ENCODE measurements at regions not wholly inside any gene's neighbourhood (a gene's known extent, or its start where the extent isn't known, plus 50 kb on each side); places are given as distances from the start of the nearest gene placed in this dataset.
"Not testable (repeated sequence)": the region's sequence is repeated elsewhere in the genome, so short reads cannot be mapped to it uniquely, and the experiment has no call there.

- WGBS, 2 donors (ENCODE audit: extremely low coverage in 2 of 2, insufficient read length in 2 of 2, insufficient replicate concordance in 1 of 2) = 100% methylated on average over 2 of the region's 6 CpGs; no CpG with 5 or more reads in 1 of the 2 donors
- H3K14ac ChIP-seq (ENCODE audit: low read length); DNase-seq (ENCODE audit: low spot score): not testable (repeated sequence)
Observed at GRCh38 chr2:111319552-111319951, 198.8 kb downstream of the BCL2L11 start.

GRCh38 chr2:111320264-111320663 is 199.6 kb downstream of the BCL2L11 start:
- H3K36me3 ChIP-seq (replicated peaks in 1 of 2; ENCODE audit: control insufficient read depth in 2 of 2, insufficient read depth in 2 of 2, low read length in 2 of 2); H2AFZ ChIP-seq (ENCODE audit: low read length); H3K14ac ChIP-seq (ENCODE audit: low read length); H3K79me1 ChIP-seq (ENCODE audit: low read depth, low read length); H2BK12ac ChIP-seq (ENCODE audit: low read length); DNase-seq (ENCODE audit: low spot score); H3K4me1 ChIP-seq (ENCODE audit: control insufficient read depth in 2 of 2, insufficient read depth in 1 of 2, low read depth in 1 of 2, low read length in 2 of 2); H3K9me3 ChIP-seq (replicated peaks in 1 of 2; ENCODE audit: control insufficient read depth in 2 of 2, insufficient read depth in 1 of 2, low read depth in 1 of 2, low read length in 2 of 2); H3K4me3 ChIP-seq (ENCODE audit: low read length in 2 of 2); H3K18ac ChIP-seq (ENCODE audit: low read length); H3K4ac ChIP-seq (ENCODE audit: low read length); H2BK120ac ChIP-seq (ENCODE audit: low read depth, low read length); H3K23ac ChIP-seq (ENCODE audit: low read depth, low read length, poor library complexity); H3K27ac ChIP-seq (replicated peaks; ENCODE audit: low read length); H2BK15ac ChIP-seq (ENCODE audit: low read length); H3K4me2 ChIP-seq (ENCODE audit: insufficient read depth, low read length, poor library complexity, severe bottlenecking); H3K9ac ChIP-seq (ENCODE audit: low read depth, low read length, poor library complexity); H4K91ac ChIP-seq (ENCODE audit: low read depth, low read length, poor library complexity); H2BK5ac ChIP-seq (ENCODE audit: low read length); H3K27me3 ChIP-seq (ENCODE audit: control insufficient read depth in 3 of 3, insufficient read depth in 3 of 3, low read depth in 1 of 3, low read length in 3 of 3); H2AK5ac ChIP-seq (ENCODE audit: low read depth, low read length); H4K8ac ChIP-seq (ENCODE audit: low read depth, low read length): not testable (repeated sequence)
- WGBS, 2 donors (ENCODE audit: extremely low coverage in 2 of 2, insufficient read length in 2 of 2, insufficient replicate concordance in 1 of 2) = no CpG with 5 or more reads among the region's 3 CpGs

More at GRCh38 chr2:111319552-111319951, 198.8 kb downstream of the BCL2L11 start:
- not testable (repeated sequence) for H2BK12ac ChIP-seq (ENCODE audit: low read length); H3K27ac ChIP-seq (replicated peaks; ENCODE audit: low read length); H3K27me3 ChIP-seq (ENCODE audit: control insufficient read depth in 3 of 3, insufficient read depth in 3 of 3, low read depth in 1 of 3, low read length in 3 of 3); H3K4me1 ChIP-seq (ENCODE audit: control insufficient read depth in 2 of 2, insufficient read depth in 1 of 2, low read depth in 1 of 2, low read length in 2 of 2); H4K91ac ChIP-seq (ENCODE audit: low read depth, low read length, poor library complexity); H2AK5ac ChIP-seq (ENCODE audit: low read depth, low read length); H3K23ac ChIP-seq (ENCODE audit: low read depth, low read length, poor library complexity); H2AFZ ChIP-seq (ENCODE audit: low read length); H2BK15ac ChIP-seq (ENCODE audit: low read length); H3K4me3 ChIP-seq (ENCODE audit: low read length in 2 of 2); H2BK120ac ChIP-seq (ENCODE audit: low read depth, low read length); H3K79me1 ChIP-seq (ENCODE audit: low read depth, low read length); H3K18ac ChIP-seq (ENCODE audit: low read length); H2BK5ac ChIP-seq (ENCODE audit: low read length); H3K4ac ChIP-seq (ENCODE audit: low read length); H4K8ac ChIP-seq (ENCODE audit: low read depth, low read length); H3K4me2 ChIP-seq (ENCODE audit: insufficient read depth, low read length, poor library complexity, severe bottlenecking); H3K36me3 ChIP-seq (replicated peaks in 1 of 2; ENCODE audit: control insufficient read depth in 2 of 2, insufficient read depth in 2 of 2, low read length in 2 of 2); H3K9ac ChIP-seq (ENCODE audit: low read depth, low read length, poor library complexity); H3K9me3 ChIP-seq (replicated peaks in 1 of 2; ENCODE audit: control insufficient read depth in 2 of 2, insufficient read depth in 1 of 2, low read depth in 1 of 2, low read length in 2 of 2)

- not testable (repeated sequence) for H3K14ac ChIP-seq (ENCODE audit: low read length); H3K4me1 ChIP-seq (ENCODE audit: control insufficient read depth in 2 of 2, insufficient read depth in 1 of 2, low read depth in 1 of 2, low read length in 2 of 2); H3K27me3 ChIP-seq (ENCODE audit: control insufficient read depth in 3 of 3, insufficient read depth in 3 of 3, low read depth in 1 of 3, low read length in 3 of 3); H3K18ac ChIP-seq (ENCODE audit: low read length); H3K36me3 ChIP-seq (replicated peaks in 1 of 2; ENCODE audit: control insufficient read depth in 2 of 2, insufficient read depth in 2 of 2, low read length in 2 of 2); H3K4me2 ChIP-seq (ENCODE audit: insufficient read depth, low read length, poor library complexity, severe bottlenecking); H3K9ac ChIP-seq (ENCODE audit: low read depth, low read length, poor library complexity); H3K9me3 ChIP-seq (replicated peaks in 1 of 2; ENCODE audit: control insufficient read depth in 2 of 2, insufficient read depth in 1 of 2, low read depth in 1 of 2, low read length in 2 of 2); H3K23ac ChIP-seq (ENCODE audit: low read depth, low read length, poor library complexity); H3K4me3 ChIP-seq (ENCODE audit: low read length in 2 of 2); H3K79me1 ChIP-seq (ENCODE audit: low read depth, low read length); H2AFZ ChIP-seq (ENCODE audit: low read length); H2BK5ac ChIP-seq (ENCODE audit: low read length); H2AK5ac ChIP-seq (ENCODE audit: low read depth, low read length); DNase-seq (ENCODE audit: low spot score); H2BK120ac ChIP-seq (ENCODE audit: low read depth, low read length); H3K27ac ChIP-seq (replicated peaks; ENCODE audit: low read length); H4K8ac ChIP-seq (ENCODE audit: low read depth, low read length); H4K91ac ChIP-seq (ENCODE audit: low read depth, low read length, poor library complexity); H2BK12ac ChIP-seq (ENCODE audit: low read length); H2BK15ac ChIP-seq (ENCODE audit: low read length); H3K4ac ChIP-seq (ENCODE audit: low read length)
- WGBS, 2 donors (ENCODE audit: extremely low coverage in 2 of 2, insufficient read length in 2 of 2, insufficient replicate concordance in 1 of 2) = no CpG with 5 or more reads among the region's 1 CpG
Observed at GRCh38 chr2:111320965-111321364, 200.3 kb downstream of the BCL2L11 start.

- not testable (repeated sequence) for H3K14ac ChIP-seq (ENCODE audit: low read length); H3K36me3 ChIP-seq (replicated peaks in 1 of 2; ENCODE audit: control insufficient read depth in 2 of 2, insufficient read depth in 2 of 2, low read length in 2 of 2); H3K23ac ChIP-seq (ENCODE audit: low read depth, low read length, poor library complexity); H3K4me3 ChIP-seq (ENCODE audit: low read length in 2 of 2); H4K8ac ChIP-seq (ENCODE audit: low read depth, low read length); H2BK12ac ChIP-seq (ENCODE audit: low read length); H3K4ac ChIP-seq (ENCODE audit: low read length); H3K79me1 ChIP-seq (ENCODE audit: low read depth, low read length); H3K9me3 ChIP-seq (replicated peaks in 1 of 2; ENCODE audit: control insufficient read depth in 2 of 2, insufficient read depth in 1 of 2, low read depth in 1 of 2, low read length in 2 of 2); H2AK5ac ChIP-seq (ENCODE audit: low read depth, low read length); H3K27ac ChIP-seq (replicated peaks; ENCODE audit: low read length); H3K9ac ChIP-seq (ENCODE audit: low read depth, low read length, poor library complexity); H3K18ac ChIP-seq (ENCODE audit: low read length); H3K27me3 ChIP-seq (ENCODE audit: control insufficient read depth in 3 of 3, insufficient read depth in 3 of 3, low read depth in 1 of 3, low read length in 3 of 3); H2BK120ac ChIP-seq (ENCODE audit: low read depth, low read length); H2BK15ac ChIP-seq (ENCODE audit: low read length); H4K91ac ChIP-seq (ENCODE audit: low read depth, low read length, poor library complexity); H3K4me2 ChIP-seq (ENCODE audit: insufficient read depth, low read length, poor library complexity, severe bottlenecking); H2BK5ac ChIP-seq (ENCODE audit: low read length); H3K4me1 ChIP-seq (ENCODE audit: control insufficient read depth in 2 of 2, insufficient read depth in 1 of 2, low read depth in 1 of 2, low read length in 2 of 2); DNase-seq (ENCODE audit: low spot score); H2AFZ ChIP-seq (ENCODE audit: low read length)
- no CpG with 5 or more reads among the region's 5 CpGs for WGBS, 2 donors (ENCODE audit: extremely low coverage in 2 of 2, insufficient read length in 2 of 2, insufficient replicate concordance in 1 of 2)
Observed at GRCh38 chr2:111323384-111323783, 202.7 kb downstream of the BCL2L11 start.

Data from neuronal stem cell (in vitro differentiated cells).